ENCODE measurements at regions not wholly inside any gene's neighbourhood (a gene's known extent, or its start where the extent isn't known, plus 50 kb on each side); places are given as distances from the start of the nearest gene placed in this dataset.
"Not testable (repeated sequence)": the region's sequence is repeated elsewhere in the genome, so short reads cannot be mapped to it uniquely, and the experiment has no call there.

DNA sequence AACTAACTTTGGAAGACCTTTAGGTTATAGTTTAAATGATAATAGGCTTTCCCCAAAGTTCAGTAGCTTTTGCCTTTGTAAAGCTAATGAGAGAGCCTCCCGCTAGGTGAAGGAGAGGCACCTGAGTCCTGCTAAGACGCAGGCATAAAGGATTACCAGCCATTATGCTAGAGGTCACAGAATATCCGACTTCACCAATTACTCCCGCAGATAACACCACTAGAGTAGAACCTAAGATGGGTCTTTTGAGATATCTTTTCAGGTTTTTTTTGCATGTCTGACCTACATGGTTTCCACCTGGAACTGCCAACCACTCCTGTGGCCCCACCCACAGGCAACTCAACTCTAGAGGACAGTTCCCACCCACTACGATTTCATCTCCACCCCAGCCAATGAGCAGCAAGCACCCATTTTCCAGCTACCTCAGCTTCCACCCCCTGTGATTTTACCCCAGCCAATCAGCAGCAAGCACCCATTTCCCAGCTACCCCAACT, 314.3 kb downstream of the BRD1 start (continued):
- TF ChIP-seq, protein P1, sequence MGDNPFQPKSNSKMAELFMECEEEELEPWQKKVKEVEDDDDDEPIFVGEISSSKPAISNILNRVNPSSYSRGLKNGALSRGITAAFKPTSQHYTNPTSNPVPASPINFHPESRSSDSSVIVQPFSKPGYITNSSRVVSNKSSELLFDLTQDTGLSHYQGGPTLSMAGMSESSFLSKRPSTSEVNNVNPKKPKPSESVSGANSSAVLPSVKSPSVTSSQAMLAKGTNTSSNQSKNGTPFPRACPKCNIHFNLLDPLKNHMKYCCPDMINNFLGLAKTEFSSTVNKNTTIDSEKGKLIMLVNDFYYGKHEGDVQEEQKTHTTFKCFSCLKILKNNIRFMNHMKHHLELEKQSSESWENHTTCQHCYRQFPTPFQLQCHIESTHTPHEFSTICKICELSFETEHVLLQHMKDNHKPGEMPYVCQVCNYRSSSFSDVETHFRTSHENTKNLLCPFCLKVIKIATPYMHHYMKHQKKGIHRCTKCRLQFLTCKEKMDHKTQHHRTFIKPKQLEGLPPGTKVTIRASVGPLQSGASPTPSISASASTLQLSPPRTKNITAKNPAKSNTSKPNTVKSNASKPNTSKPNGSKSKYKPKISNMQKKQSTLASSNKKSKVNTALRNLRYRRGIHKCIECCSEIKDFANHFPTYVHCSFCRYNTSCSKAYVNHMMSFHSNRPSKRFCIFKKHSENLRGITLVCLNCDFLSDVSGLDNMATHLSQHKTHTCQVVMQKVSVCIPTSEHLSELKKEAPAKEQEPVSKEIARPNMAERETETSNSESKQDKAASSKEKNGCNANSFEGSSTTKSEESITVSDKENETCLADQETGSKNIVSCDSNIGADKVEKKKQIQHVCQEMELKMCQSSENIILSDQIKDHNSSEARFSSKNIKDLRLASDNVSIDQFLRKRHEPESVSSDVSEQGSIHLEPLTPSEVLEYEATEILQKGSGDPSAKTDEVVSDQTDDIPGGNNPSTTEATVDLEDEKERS (tag by site-specific recombination; IDR thresholded peaks at IDR 0.05): no peak
- TF ChIP-seq ZNF776 (tag by site-specific recombination; IDR thresholded peaks at IDR 0.05; ENCODE audit: borderline replicate concordance) (no peak), ZNF561 (tag by site-specific recombination; IDR thresholded peaks at IDR 0.05; ENCODE audit: borderline replicate concordance) (no peak), ZNF701 (tag by site-specific recombination; IDR thresholded peaks at IDR 0.05) (no peak), ZNF114 (tag by site-specific recombination; IDR thresholded peaks at IDR 0.05) (no peak), HOXD13 (CRISPR knock-in tag; IDR thresholded peaks at IDR 0.05; ENCODE audit: borderline replicate concordance) (no peak), ZNF174 (tag by site-specific recombination; IDR thresholded peaks at IDR 0.05) (no peak)

DNA sequence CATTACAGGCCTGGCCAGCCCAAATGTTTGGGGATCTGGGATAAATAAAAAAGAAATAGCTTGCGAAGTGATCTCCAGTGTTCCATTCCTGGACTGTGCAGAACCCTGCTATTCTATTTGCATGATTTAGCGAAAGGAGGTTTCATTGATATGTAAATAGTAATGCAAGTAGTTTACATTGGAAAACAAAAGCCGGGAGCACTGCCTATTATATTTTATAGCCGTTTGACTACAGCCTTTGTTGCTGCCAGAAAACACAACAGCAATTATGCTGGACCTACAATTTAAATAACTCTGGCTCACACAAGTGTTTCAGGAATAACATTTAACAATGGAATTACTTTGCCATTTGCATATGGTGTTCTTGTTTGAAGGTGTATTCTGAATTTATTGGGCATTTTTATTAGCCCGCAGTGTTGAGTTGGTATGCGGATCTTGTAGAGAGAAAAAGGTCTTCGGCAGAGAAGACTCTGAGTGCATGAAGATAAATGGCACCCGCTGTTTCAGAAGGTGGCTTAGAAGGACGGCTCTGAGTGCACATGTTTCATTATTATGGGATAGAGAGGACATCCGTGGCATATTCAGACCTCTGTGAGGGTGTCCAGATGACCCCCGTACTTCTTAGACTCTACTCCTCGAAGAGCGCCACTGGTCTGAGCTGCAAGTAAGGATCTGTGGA, 315.0 kb downstream of the BRD1 start:
- POLR2A ChIA-PET: no interaction called here
- no peak overlapping the region for H3K27ac ChIP-seq (ENCODE audit: extremely low read depth, low read depth, low read length)
- no peaks in the 10 kb centered on the region for H3K4me1 ChIP-seq (ENCODE audit: control insufficient read depth, insufficient read depth, low read length)
- TF ChIP-seq, protein P2, sequence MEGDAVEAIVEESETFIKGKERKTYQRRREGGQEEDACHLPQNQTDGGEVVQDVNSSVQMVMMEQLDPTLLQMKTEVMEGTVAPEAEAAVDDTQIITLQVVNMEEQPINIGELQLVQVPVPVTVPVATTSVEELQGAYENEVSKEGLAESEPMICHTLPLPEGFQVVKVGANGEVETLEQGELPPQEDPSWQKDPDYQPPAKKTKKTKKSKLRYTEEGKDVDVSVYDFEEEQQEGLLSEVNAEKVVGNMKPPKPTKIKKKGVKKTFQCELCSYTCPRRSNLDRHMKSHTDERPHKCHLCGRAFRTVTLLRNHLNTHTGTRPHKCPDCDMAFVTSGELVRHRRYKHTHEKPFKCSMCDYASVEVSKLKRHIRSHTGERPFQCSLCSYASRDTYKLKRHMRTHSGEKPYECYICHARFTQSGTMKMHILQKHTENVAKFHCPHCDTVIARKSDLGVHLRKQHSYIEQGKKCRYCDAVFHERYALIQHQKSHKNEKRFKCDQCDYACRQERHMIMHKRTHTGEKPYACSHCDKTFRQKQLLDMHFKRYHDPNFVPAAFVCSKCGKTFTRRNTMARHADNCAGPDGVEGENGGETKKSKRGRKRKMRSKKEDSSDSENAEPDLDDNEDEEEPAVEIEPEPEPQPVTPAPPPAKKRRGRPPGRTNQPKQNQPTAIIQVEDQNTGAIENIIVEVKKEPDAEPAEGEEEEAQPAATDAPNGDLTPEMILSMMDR (tag by site-specific recombination; IDR thresholded peaks at IDR 0.05): no peak
- no peak for TF ChIP-seq FEZF1 (tag by site-specific recombination; IDR thresholded peaks at IDR 0.05)
- no peaks in the 10 kb centered on the region for H3K9me3 ChIP-seq (ENCODE audit: control insufficient read depth, insufficient read depth, low read depth, low read length)
- no peaks in the 10 kb centered on the region for H3K36me3 ChIP-seq (ENCODE audit: control insufficient read depth in 2 of 2, insufficient read depth in 1 of 2, low read length in 2 of 2)
- H3K4me3 ChIP-seq (ENCODE audit: low read depth, low read length): no peak overlapping the region
- CTCF ChIA-PET: no interaction called here

DNA sequence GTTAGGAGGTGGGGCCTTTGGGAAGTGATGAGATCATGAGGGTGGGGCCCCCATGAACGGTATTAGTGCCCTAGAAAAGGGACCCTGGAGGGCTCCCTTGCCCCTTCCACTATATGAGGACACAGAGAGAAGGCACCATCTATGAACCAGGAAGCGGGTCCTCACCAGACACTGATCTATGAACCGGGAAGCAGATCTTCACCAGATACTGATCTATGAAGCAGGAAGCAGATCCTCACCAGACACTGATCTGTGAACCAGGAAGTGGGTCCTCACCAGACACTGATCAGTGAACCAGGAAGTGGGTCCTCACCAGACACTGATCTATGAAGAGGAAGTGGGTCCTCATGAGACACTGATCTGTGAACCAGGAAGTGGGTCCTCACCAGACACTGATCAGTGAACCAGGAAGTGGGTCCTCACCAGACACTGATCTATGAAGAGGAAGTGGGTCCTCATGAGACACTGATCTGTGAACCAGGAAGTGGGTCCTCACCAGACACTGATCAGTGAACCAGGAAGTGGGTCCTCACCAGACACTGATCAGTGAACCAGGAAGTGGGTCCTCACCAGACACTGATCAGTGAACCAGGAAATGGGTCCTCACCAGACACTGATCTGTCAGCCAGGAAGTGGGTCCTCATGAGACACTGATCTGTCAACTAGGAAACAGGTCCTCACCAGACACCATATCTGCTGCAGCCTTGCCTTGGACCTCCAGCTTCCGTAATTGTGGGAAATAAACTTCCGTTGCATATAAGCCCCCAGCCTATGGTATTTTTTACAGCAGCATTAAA, 316.1 kb downstream of the BRD1 start:
- H3K4me3 ChIP-seq (ENCODE audit: low read depth, low read length); POLR2A ChIA-PET; H3K9me3 ChIP-seq (ENCODE audit: control insufficient read depth, insufficient read depth, low read depth, low read length); H3K27ac ChIP-seq (ENCODE audit: extremely low read depth, low read depth, low read length); CTCF ChIA-PET; H3K36me3 ChIP-seq (ENCODE audit: control insufficient read depth in 2 of 2, insufficient read depth in 1 of 2, low read length in 2 of 2); H3K4me1 ChIP-seq (ENCODE audit: control insufficient read depth, insufficient read depth, low read length): not testable (repeated sequence)

DNA sequence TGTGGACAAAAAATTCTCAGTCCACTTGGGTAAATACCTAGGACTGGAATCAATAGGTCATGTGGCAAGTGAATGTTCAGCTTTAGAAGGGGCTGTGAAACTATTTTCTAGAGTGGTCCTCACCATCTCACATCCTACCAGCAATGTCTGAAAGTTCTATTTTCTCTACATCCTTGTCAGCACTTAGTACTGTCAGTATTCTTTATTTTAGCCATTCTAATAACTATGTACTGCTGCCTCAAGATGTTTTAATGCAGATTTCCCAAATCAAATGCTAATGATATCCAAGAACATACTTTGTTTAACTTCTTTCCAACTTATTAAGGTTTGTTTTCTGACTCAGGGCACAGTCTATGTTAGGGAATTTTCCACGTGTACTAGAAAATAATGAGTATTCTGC, 317.0 kb downstream of the BRD1 start:
- ChIA-PET CTCF (interaction anchor here (0.6 kb wide), 1 partner anchor 191 kb away, joined by 3 read pairs; no protein-coding TSS in a partner anchor), POLR2A (no interaction called here)
- Histone ChIP-seq H3K27ac (ENCODE audit: extremely low read depth, low read depth, low read length) (no peak overlapping the region), H3K36me3 (ENCODE audit: control insufficient read depth in 2 of 2, insufficient read depth in 1 of 2, low read length in 2 of 2) (no peaks in the 10 kb centered on the region), H3K4me3 (ENCODE audit: low read depth, low read length) (no peak overlapping the region), H3K4me1 (ENCODE audit: control insufficient read depth, insufficient read depth, low read length) (no peaks in the 10 kb centered on the region), H3K9me3 (ENCODE audit: control insufficient read depth, insufficient read depth, low read depth, low read length) (no peaks in the 10 kb centered on the region)
- TF ChIP-seq OSR2 (tag by site-specific recombination; IDR thresholded peaks at IDR 0.05) (no peak), ZNF830 (tag by site-specific recombination; IDR thresholded peaks at IDR 0.05; ENCODE audit: low read depth) (no peak), YY1 (tag by site-specific recombination; IDR thresholded peaks at IDR 0.05) (no peak), ZSCAN23 (tag by site-specific recombination; IDR thresholded peaks at IDR 0.05) (no peak), ZBTB21 (tag by site-specific recombination; IDR thresholded peaks at IDR 0.05) (no peak), IKZF3 (tag by site-specific recombination; IDR thresholded peaks at IDR 0.05) (no peak), HOXC10 (CRISPR knock-in tag; IDR thresholded peaks at IDR 0.05) (no peak), ZNF202 (tag by site-specific recombination; IDR thresholded peaks at IDR 0.05; ENCODE audit: borderline replicate concordance) (no peak), ZIC2 (tag by site-specific recombination; IDR thresholded peaks at IDR 0.05) (no peak), ZNF214 (tag by site-specific recombination; IDR thresholded peaks at IDR 0.05; ENCODE audit: borderline replicate concordance) (no peak), KLF9 (tag by site-specific recombination; IDR thresholded peaks at IDR 0.05; ENCODE audit: low read depth) (no peak), BCL11A (tag by site-specific recombination; IDR thresholded peaks at IDR 0.05; ENCODE audit: low read depth) (no peak), ZNF530 (tag by site-specific recombination; IDR thresholded peaks at IDR 0.05; ENCODE audit: low read depth) (no peak), ZNF76 (tag by site-specific recombination; IDR thresholded peaks at IDR 0.05; ENCODE audit: borderline replicate concordance, low read depth) (no peak)
- TF ChIP-seq, protein P3, sequence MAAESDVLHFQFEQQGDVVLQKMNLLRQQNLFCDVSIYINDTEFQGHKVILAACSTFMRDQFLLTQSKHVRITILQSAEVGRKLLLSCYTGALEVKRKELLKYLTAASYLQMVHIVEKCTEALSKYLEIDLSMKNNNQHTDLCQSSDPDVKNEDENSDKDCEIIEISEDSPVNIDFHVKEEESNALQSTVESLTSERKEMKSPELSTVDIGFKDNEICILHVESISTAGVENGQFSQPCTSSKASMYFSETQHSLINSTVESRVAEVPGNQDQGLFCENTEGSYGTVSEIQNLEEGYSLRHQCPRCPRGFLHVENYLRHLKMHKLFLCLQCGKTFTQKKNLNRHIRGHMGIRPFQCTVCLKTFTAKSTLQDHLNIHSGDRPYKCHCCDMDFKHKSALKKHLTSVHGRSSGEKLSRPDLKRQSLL (tag by site-specific recombination; IDR thresholded peaks at IDR 0.05): no peak
